ENCODE measurements at regions not wholly inside any gene's neighbourhood (a gene's known extent, or its start where the extent isn't known, plus 50 kb on each side); places are given as distances from the start of the nearest gene placed in this dataset.

GRCh38 chr3:9311228-9311627 lies 51.6 kb upstream of the THUMPD3 start:
- no peak for TF ChIP-seq POLR2AphosphoS5 (IDR thresholded peaks at IDR 0.05; ENCODE audit: low read depth)
- TF ChIP-seq CTCF (IDR thresholded peaks at IDR 0.05; ENCODE audit: insufficient read depth, low read length) = no peak
- no peak for TF ChIP-seq REST (IDR thresholded peaks at IDR 0.05; ENCODE audit: insufficient replicate concordance, low read depth)
- TF ChIP-seq GABPA (IDR thresholded peaks at IDR 0.05; ENCODE audit: low read depth) = no peak
- TF ChIP-seq SPI1 (IDR thresholded peaks at IDR 0.05; ENCODE audit: borderline replicate concordance, low read depth) = no peak

All from HL-60 (cell line).